CD4-positive, alpha-beta T cell (primary cell): ENCODE measurements at regions not wholly inside any gene's neighbourhood (a gene's known extent, or its start where the extent isn't known, plus 50 kb on each side); places are given as distances from the start of the nearest gene placed in this dataset.

Experiments
- ATAC-seq: fragments of 200-7000 bp; cut with Tn5 transposase; one replicate; pipeline ENCODE4 v1.10.0; 2022; ENCODE audit warnings: mild to moderate bottlenecking; ENCODE audit not compliant: poor library complexity
- CTCF ChIA-PET: fragments of 350-600 bp; sonication (Branson Sonifier 250); formaldehyde crosslinking; loops from one replicate; lab custom pipeline; 2021; ENCODE audit warnings: antibody characterized with exemption, inconsistent platforms; lab: Charles Lee
- POLR2A ChIA-PET: fragments of 350-600 bp; sonication (Branson Sonifier 250); formaldehyde crosslinking; loops from one replicate; lab custom pipeline; 2021; ENCODE audit warnings: antibody characterized with exemption, inconsistent platforms; lab: Charles Lee
- DNase-seq, 14 experiments: peaks; one replicate each; pipeline ENCODE4 v3.0.0-alpha.2; 2013 to 2020; ENCODE audit warnings: mixed read lengths in 2 of 14
- H3K27ac ChIP-seq, 2 donors: one replicate each; pipeline versions ENCODE4 v1.5.1 to v1.7.0; 2013; ENCODE audit warnings: low read length in 2 of 2, low read depth in 1 of 2, mild to moderate bottlenecking in 1 of 2
- H3K27me3 ChIP-seq, 2 experiments: 1 replicate in 1 of 2; 2 replicates in 1 of 2; pipeline versions ENCODE4 v1.6.1 to v1.7.0; 2013; ENCODE audit warnings: low read length in 2 of 2, control low read depth in 1 of 2, mild to moderate bottlenecking in 1 of 2, moderate library complexity in 1 of 2; ENCODE audit not compliant: insufficient read depth in 2 of 2, control insufficient read depth in 1 of 2
- H3K36me3 ChIP-seq: one replicate; pipeline ENCODE4 v1.6.1; 2013; ENCODE audit warnings: low read length, control low read depth; ENCODE audit not compliant: insufficient read depth
- H3K4me1 ChIP-seq: one replicate; pipeline ENCODE4 v1.6.1; 2013; ENCODE audit warnings: low read length, control low read depth; ENCODE audit not compliant: insufficient read depth
- H3K4me3 ChIP-seq: one replicate; pipeline ENCODE4 v1.5.1; 2013; ENCODE audit warnings: mild to moderate bottlenecking, low read length, moderate library complexity
- H3K9me3 ChIP-seq, 2 experiments: 1 replicate in 1 of 2; 2 replicates in 1 of 2; pipeline versions ENCODE4 v1.6.1 to v1.7.0; 2013; ENCODE audit warnings: low read length in 2 of 2, mild to moderate bottlenecking in 2 of 2, control low read depth in 1 of 2, moderate library complexity in 1 of 2; ENCODE audit not compliant: control insufficient read depth in 1 of 2, insufficient read depth in 1 of 2
- H3K27ac Mint-ChIP-seq: one replicate; pipeline ENCODE4 v1.8.0; 2020; ENCODE audit warnings: mixed read lengths
- H3K27me3 Mint-ChIP-seq: one replicate; pipeline ENCODE4 v1.8.0; 2021; ENCODE audit warnings: mixed read lengths
- H3K36me3 Mint-ChIP-seq: one replicate; pipeline ENCODE4 v1.8.0; 2021; ENCODE audit warnings: low read depth, mixed read lengths
- H3K4me1 Mint-ChIP-seq: one replicate; pipeline ENCODE4 v1.8.0; 2021; ENCODE audit warnings: low read depth, mixed read lengths
- H3K4me3 Mint-ChIP-seq: one replicate; pipeline ENCODE4 v1.8.0; 2020; ENCODE audit warnings: mild to moderate bottlenecking, mixed read lengths
- H3K9me3 Mint-ChIP-seq: one replicate; pipeline ENCODE4 v1.8.0; 2020; ENCODE audit warnings: mixed read lengths
- CTCF ChIP-seq: fragments of 200-600 bp; IDR thresholded peaks from one replicate; pipeline ENCODE4 v1.8.0; 2022; ENCODE audit warnings: antibody characterized with exemption, mild to moderate bottlenecking
- intact Hi-C, 2 experiments: fragments of 100-400 bp; cut with DNase I in 1 of 2; cut with micrococcal nuclease in 1 of 2; formaldehyde crosslinking; loops; one replicate each; pipeline versions ENCODE4 v1.15.1 to v1.9.0; 2023 to 2025; cut with DNase I, micrococcal nuclease

- H3K27me3 ChIP-seq, result peaks cover 0 to 3% of the 10 kb centered on the region in 2 experiments
- CTCF ChIA-PET, result no interaction called here
- intact Hi-C loops, result no loop called here
- Mint-ChIP-seq H3K4me1 (no peaks in the 10 kb centered on the region), H3K9me3 (no peaks in the 10 kb centered on the region), H3K4me3 (no peak overlapping the region), H3K27ac (no peak overlapping the region), H3K36me3 (no peaks in the 10 kb centered on the region), H3K27me3 (no peaks in the 10 kb centered on the region)
- DNase-seq, result peak in 1 of 14 experiments; percentile 14
- H3K27ac ChIP-seq, result no peak overlapping the region
- H3K4me3 ChIP-seq, result no peak overlapping the region
- no peaks in the 10 kb centered on the region for H3K9me3 ChIP-seq
- no peaks in the 10 kb centered on the region for H3K4me1 ChIP-seq
- no peaks in the 10 kb centered on the region for H3K36me3 ChIP-seq
- no peak for TF ChIP-seq CTCF
- ATAC-seq, result no peak
- POLR2A ChIA-PET, result no interaction called here
Observed at GRCh38 chr6:44034931-44035345, 92.3 kb downstream of the MRPL14 start.

- no peaks in the 10 kb centered on the region for H3K27me3 Mint-ChIP-seq
- no peaks in the 10 kb centered on the region for H3K9me3 Mint-ChIP-seq
- POLR2A ChIA-PET, result no interaction called here
- H3K4me3 Mint-ChIP-seq, result no peak overlapping the region
- no peak overlapping the region for H3K27ac Mint-ChIP-seq
- Histone ChIP-seq H3K9me3 (no peaks in the 10 kb centered on the region), H3K4me1 (no peaks in the 10 kb centered on the region), H3K27me3 (peaks cover 0 to 5% of the 10 kb centered on the region in 2 experiments), H3K36me3 (no peaks in the 10 kb centered on the region), H3K27ac (no peak overlapping the region), H3K4me3 (no peak overlapping the region)
- CTCF ChIA-PET, result interaction anchor here (1.4 kb wide), 1 partner anchor 18 kb away, joined by 3 read pairs; no protein-coding TSS in a partner anchor
- no peaks in the 10 kb centered on the region for H3K4me1 Mint-ChIP-seq
- H3K36me3 Mint-ChIP-seq, result no peaks in the 10 kb centered on the region
- intact Hi-C loops, result no loop called here
- no peak for TF ChIP-seq CTCF
- DNase-seq (peak in 1 of 14 experiments; percentile 19), ATAC-seq (no peak)
Observed at GRCh38 chr6:44034391-44034861, 92.8 kb downstream of the MRPL14 start.

- DNase-seq (peak in 1 of 14 experiments; percentile 10), ATAC-seq (no peak)
- no peak overlapping the region for H3K27ac Mint-ChIP-seq
- H3K36me3 Mint-ChIP-seq, result no peaks in the 10 kb centered on the region
- Histone ChIP-seq H3K27me3 (peaks cover 0 to 5% of the 10 kb centered on the region in 2 experiments), H3K4me3 (no peak overlapping the region), H3K4me1 (no peaks in the 10 kb centered on the region), H3K27ac (no peak overlapping the region), H3K36me3 (no peaks in the 10 kb centered on the region), H3K9me3 (no peaks in the 10 kb centered on the region)
- no peaks in the 10 kb centered on the region for H3K27me3 Mint-ChIP-seq
- CTCF ChIA-PET, result no interaction called here
- no peaks in the 10 kb centered on the region for H3K4me1 Mint-ChIP-seq
- intact Hi-C loops, result no loop called here
- TF ChIP-seq CTCF, result no peak
- H3K4me3 Mint-ChIP-seq, result no peak overlapping the region
- no peaks in the 10 kb centered on the region for H3K9me3 Mint-ChIP-seq
- POLR2A ChIA-PET, result no interaction called here
Observed at GRCh38 chr6:44030812-44031454, 96.3 kb downstream of the MRPL14 start.
